ENCODE measurements at regions not wholly inside any gene's neighbourhood (a gene's known extent, or its start where the extent isn't known, plus 50 kb on each side); places are given as distances from the start of the nearest gene placed in this dataset.

DNA sequence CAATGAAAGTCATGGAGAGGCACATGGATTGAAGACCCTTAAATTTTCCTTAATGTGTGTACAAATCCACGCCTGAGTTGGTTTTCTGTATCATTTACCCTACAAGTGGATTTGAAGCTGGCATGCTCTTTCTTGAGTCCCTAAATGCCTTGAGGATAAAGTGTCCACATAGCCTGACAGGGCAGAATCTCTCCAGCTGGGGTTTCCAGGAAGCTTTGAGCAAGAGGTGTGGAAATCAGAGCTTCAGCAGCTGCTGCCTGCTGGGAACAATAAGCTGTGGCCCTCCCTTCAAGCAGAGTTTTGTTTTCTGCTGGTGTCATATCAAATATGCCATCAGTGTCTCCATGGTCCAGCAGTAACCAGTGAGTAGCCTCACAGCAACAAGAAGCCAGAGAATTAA is 120.3 kb upstream of the SERTM1 start:
- DNase-seq = no peak

DNA sequence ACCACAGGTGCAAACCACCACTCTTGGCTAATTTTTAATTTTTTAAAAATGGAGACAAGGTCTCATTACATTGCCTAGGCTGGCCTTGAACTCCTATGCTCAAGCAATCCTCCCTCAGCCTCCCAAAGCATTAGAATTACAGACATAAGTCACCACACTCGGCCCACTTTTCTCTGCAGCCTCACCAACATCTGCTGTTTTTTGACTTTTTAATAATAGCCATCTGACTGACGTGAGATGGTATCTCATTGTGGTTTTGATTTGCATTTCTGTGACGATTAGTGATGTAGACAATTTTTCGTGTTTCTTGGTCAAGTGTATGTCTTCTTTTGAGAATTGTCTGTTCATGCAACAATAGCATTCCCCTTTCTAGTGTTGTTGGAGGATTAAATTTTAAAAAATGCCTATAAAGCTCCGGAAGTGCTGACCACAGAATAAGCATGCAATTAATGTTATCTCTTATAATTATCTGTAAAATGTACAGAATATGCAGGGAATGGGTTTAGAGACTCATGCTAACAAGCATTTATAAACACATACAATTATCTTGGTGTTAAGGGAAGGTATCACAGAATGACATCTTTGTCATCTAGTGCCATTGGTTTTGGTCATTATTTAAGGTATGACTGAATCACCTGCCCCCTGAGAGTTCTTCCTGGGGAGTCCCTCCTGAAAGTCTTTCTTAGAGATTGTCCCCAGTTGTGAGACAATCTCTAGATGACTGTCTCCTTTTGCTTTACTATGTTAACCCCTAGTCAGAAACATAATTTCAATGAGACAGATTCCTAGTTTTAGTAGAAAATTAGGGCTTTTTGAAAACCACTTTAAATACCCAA is 118.5 kb upstream of the SERTM1 start:
- no peak for DNase-seq

DNA sequence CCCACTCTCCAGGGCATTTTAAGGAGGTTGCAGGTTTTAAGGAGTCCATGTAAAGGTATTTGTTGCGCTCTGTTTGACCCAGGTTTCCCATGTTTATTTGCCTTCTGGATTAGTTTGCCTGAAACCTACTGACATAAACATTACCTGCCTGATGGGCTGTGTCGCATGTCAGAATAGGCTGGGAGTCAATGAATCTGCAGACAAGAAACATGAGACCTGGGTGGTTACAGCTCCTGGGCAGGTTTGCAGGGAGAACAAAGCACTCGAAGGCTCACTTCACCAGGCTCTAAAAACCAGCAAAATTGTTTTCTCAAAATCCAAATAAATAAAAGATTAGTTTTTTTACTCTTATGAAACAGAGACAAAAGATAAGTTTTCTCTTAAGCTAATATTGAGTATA is 114.4 kb upstream of the SERTM1 start:
- DNase-seq = no peak

DNA sequence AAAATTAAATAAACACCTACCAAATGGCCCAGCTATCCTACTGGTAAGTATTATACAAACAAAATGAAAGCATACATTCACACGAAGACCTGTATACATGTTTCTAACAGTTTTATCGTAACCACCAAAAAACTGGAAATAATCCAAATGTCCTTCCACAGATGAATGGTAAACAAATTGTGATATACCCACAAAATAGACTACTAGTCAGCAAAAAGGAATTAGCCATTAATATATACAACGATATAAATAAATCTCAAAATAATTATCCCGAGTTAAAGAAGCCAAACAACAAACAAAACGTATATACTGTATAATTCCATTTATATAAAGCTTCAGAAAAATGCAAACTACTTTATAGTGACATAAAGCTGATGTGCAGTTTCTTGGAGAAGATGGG is 106.3 kb upstream of the SERTM1 start:
- no peak for DNase-seq

DNA sequence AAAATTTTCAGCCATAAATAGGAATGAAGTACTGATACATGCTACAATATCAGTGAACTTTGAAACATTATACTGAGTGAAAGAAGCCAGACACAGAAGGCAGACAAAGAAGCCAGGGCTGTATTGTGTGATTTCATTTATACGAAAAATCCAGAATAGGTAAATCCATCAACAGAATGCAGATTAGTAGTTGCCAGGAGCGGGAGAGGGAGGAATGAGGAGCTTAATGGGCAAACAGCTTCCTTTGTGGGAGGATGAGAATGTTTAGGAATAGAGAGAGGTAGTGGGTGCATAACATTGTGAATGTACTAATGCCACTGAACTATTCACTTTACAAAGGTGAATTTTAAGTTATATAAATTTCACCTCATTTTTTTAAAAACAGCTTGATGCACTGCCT is 103.3 kb upstream of the SERTM1 start:
- DNase-seq = no peak

DNA sequence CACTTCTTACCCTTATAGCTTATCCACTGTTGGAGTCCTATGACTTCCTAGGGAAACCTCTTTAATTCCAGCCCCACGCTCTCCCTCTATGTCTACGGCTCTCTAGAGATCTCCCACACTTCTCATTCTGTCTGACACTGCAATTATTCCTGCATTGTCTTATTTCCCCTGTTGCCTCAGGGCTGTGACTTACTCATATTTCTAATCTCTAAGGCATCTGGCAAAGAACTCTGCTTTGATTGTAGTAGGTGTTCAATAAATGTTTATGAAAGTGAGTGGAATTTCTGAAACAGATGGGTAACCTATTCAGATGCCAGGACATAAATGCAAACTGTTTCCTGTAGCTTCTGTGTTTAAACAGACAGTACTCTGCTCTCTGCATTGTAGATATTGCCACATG is 102.4 kb upstream of the SERTM1 start:
- no peak for DNase-seq

DNA sequence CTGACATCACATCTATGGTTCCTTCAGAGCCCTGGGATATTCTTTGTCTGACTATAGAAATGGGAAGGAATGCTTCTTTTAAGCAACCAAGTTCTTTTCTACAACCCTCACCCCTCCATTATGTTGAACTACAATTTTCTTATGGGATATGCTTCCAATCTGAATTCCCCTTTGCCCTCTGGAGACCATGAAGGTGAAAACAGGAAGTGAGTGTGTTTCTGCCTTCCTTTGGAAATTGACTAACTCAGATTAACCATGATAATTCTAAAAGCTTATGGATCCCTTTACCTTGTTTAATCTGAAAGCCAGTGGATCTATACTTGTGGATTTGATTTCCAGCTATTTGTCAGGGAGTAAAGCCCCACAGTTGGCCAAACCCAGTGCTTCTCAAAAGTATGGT is 90.8 kb upstream of the SERTM1 start:
- no peak for DNase-seq

DNA sequence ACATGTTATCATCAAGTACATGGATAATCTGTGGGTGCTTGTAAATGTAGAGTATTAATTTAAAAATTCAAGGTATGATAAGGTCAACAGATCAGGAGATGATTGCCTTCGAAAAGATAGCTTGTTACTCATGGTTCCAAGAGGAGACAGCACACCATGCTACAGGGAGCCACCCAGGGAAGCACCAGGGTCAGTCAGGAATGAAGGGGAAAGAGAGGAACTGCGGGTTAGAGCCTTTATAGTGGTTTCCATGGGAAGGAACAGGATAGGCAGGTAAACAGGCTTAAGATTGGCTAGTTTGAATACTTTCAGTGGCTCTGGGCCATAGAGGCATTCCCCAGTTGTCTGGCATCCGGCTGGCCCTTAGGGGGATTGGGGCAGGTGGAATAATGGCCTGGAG is 74.2 kb upstream of the SERTM1 start:
- DNase-seq = no peak

DNA sequence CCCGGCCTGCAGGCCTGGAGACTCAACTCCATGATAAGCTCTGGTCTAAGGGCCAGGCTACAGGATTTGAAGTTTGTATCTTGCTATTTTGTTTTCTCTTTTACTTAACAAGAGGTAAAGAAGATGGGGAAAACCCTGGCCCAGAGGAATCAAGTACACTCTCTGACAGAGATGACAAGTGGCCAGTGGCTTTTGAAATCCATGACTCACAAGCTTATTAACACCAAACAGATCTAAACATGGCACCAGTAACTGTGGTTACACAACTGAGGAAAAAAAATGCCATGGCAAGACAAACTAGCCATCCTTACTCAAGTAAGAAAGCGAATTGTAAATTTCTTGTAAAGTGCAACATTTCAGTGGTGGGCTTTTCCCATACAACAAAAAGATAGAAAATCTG is 72.6 kb upstream of the SERTM1 start:
- DNase-seq = no peak

DNA sequence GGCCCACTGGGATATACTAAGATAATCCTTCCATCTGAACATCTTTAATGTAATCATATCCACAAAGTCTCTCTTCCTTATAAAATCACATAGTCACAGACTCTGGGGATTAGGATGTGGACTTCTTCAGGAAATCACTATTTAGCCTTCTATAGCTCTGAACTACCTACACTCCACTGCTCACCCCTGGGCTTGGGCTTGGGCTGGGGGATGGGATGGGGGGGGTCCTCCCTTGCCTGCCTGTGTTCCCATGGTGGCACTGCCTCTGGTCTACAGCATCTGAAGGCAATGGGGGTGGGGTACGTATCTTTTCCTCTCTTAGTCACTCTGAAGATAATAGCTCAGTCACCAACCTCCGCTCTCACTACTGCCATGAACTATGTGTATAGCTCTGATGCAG is 67.8 kb upstream of the SERTM1 start:
- no peak for DNase-seq

DNA sequence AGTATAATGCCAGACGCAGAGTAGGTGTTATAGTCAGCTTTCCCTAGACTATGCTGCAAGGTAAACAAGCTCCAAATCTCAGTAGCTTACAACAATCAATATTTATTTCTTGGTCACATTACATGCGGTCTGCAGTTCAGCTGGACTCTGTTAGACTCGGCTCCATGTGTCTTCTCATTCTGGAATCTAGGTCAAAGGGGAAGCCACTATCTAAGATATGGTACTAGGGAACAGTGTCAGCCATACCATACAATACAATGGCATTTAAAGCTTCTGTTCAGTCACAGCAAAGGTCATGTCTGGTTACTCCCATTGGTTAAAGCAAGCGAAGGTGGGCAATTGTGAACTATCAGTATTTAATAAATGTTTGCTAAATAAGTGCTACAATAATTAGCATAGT is 65.3 kb upstream of the SERTM1 start:
- DNase-seq = no peak

DNA sequence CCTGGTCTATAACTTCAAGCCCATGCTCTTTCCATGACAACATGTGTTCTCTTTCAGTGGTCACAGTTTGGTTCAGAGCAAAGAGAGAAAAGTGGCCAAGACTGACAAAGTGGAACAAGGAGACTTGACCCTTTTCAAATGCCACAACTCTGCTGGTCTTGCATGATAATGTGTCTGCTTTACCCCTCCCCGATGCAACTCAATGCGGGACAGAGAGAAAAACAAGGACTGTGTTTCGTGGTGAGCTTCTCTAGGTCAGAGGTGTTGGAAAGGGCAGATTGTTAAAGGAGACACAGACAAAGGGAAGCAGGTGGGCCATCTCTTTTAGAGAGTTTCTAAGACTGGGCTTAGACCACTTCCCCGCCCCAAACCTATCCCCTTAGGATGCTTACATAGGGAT is 61.6 kb upstream of the SERTM1 start:
- no peak for DNase-seq

DNA sequence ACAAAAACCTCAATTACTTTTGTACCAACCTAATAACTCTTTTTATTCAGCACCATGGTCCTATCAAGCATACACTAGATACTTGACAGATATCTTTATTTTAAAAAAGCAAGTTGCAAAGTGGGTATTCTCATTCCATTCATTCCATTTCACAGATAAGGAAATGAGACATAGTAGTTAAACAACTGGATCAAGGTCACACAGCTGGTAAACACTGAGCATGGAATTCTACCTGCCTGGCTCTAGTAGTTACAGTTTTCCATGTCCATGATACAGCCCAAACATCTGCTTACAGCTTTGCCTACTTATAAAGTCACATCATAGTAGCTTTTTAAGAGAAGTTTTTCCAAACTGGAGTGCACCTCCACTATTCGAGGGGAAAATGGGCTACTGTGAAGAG is 57.1 kb upstream of the SERTM1 start:
- DNase-seq = no peak

DNA sequence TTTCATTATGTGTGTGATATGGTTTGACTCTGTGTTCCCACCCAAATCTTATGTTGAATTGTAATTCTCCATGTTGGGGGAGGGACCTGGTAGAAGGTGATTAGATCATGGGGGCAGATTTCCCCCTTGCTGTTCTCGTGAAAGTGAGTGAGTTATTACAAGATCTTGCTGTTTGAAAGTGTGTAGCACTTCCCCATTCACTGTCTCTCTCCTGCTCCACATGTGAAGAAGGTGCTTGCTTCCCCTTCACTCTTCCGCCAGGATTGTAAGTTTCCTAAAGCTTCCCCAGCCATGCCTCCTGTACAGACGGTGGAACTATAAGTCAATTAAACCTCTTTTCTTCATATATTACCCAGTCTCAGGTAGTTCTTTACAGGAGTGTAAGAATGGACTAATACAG is 54.3 kb upstream of the SERTM1 start:
- no peak for DNase-seq
